ENCODE measurements at regions not wholly inside any gene's neighbourhood (a gene's known extent, or its start where the extent isn't known, plus 50 kb on each side); places are given as distances from the start of the nearest gene placed in this dataset.
A peak's percentile ranks its signal among the peaks of the same experiment; 100 is the strongest.

GRCh38 chr7:112854169-112854568 is 64.0 kb upstream of the TMEM168 start (continued):
- TF ChIP-seq, protein P1, sequence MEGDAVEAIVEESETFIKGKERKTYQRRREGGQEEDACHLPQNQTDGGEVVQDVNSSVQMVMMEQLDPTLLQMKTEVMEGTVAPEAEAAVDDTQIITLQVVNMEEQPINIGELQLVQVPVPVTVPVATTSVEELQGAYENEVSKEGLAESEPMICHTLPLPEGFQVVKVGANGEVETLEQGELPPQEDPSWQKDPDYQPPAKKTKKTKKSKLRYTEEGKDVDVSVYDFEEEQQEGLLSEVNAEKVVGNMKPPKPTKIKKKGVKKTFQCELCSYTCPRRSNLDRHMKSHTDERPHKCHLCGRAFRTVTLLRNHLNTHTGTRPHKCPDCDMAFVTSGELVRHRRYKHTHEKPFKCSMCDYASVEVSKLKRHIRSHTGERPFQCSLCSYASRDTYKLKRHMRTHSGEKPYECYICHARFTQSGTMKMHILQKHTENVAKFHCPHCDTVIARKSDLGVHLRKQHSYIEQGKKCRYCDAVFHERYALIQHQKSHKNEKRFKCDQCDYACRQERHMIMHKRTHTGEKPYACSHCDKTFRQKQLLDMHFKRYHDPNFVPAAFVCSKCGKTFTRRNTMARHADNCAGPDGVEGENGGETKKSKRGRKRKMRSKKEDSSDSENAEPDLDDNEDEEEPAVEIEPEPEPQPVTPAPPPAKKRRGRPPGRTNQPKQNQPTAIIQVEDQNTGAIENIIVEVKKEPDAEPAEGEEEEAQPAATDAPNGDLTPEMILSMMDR (conservative IDR thresholded peaks at IDR 0.05; ENCODE audit: low read depth in 2 of 2) = no peak

DNA sequence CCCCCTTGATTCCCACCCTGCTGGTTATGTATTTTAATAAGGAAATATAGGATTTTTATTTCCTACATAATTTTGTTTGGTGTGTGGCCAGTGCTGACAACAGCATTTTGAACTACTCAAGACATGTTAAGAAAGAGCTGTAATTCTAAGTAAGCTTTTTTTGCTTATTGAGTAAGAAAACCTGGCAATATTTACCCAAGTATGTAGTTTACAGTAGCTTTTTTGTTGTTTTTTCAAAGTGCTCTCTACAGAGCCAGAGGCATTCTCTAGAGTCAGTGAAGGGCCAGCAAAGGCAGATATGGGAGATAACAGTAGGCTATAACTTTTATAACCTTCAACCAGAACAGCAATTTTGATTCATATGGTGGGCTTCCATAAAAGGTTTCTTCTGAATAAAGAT is 63.2 kb upstream of the TMEM168 start:
- H4K20me1 ChIP-seq (replicated peaks; ENCODE audit: insufficient read depth) = peaks cover 7% of the 10 kb centered on the region; the same call in 1 of the 2 replicates
- H3K4me3 ChIP-seq = no peak overlapping the region
- H3K27ac ChIP-seq (ENCODE audit: low read depth) = no peak overlapping the region
- H3K27ac Mint-ChIP-seq = no peak overlapping the region
- no peaks in the 10 kb centered on the region for H3K36me3 ChIP-seq (ENCODE audit: insufficient read depth)
- DNase-seq (ENCODE audit: low spot score) = no peak
- peaks cover 16% of the 10 kb centered on the region; the same call in 1 of the 2 replicates for H3K79me2 ChIP-seq (replicated peaks; ENCODE audit: insufficient read depth)
- H3K27me3 Mint-ChIP-seq (ENCODE audit: insufficient read depth, low read depth, poor library complexity) = peaks cover 2% of the 10 kb centered on the region
- no peaks in the 10 kb centered on the region for H3K4me1 ChIP-seq (ENCODE audit: insufficient read depth)
- no peaks in the 10 kb centered on the region for H3K27me3 ChIP-seq (ENCODE audit: insufficient read depth)
- no peak overlapping the region for H2AFZ ChIP-seq
- no peaks in the 10 kb centered on the region for H3K9me3 Mint-ChIP-seq
- no peak for ATAC-seq
- peaks cover 6% of the 10 kb centered on the region; the same call in 2 of the 3 replicates for H3K4me1 Mint-ChIP-seq
- H3F3A ChIP-seq (replicated peaks; ENCODE audit: low read depth) = no peaks in the 10 kb centered on the region
- H3K4me3 Mint-ChIP-seq = no peak overlapping the region
- H3K36me3 Mint-ChIP-seq (ENCODE audit: low read depth) = no peaks in the 10 kb centered on the region; the same call in 2 of the 3 replicates
- TF ChIP-seq ZNF114 (CRISPR knock-in tag; IDR thresholded peaks at IDR 0.05) = no peak
- no peak for TF ChIP-seq NANOG (IDR thresholded peaks at IDR 0.05; ENCODE audit: borderline replicate concordance)
- TF ChIP-seq EZH2phosphoT487 (IDR thresholded peaks at IDR 0.05; ENCODE audit: unreplicated experiment) = no peak
- H3K4me2 ChIP-seq = no peak overlapping the region
- H3K9me2 ChIP-seq (ENCODE audit: insufficient read depth) = no peaks in the 10 kb centered on the region

DNA sequence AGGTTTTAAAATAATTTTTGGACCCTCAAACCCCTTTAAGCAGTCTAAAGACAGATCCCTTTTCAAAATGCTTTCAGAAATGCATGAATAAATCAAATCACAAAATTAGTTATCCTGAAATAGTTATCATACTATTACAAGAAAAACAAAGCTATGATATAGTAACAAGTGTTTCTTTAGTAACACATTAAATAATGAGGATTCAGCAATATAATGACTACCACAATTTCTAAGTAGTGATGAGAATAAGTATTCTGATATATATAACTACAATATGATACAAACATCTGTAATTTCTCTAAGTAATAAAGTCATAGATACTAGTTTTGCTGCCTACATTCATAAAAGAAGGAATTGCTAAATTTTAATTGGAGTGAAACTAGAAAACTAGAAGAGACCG is 53.0 kb upstream of the TMEM168 start:
- H3K27ac Mint-ChIP-seq = peak overlapping the region; percentile 91
- Histone ChIP-seq H3K36me3 (ENCODE audit: insufficient read depth) (no peaks in the 10 kb centered on the region), H3K27me3 (ENCODE audit: insufficient read depth) (no peaks in the 10 kb centered on the region), H3K9me2 (ENCODE audit: insufficient read depth) (no peaks in the 10 kb centered on the region), H2AFZ (no peak overlapping the region), H3K79me2 (replicated peaks; ENCODE audit: insufficient read depth) (peaks cover 26% of the 10 kb centered on the region; the same call in 1 of the 2 replicates), H3K27ac (ENCODE audit: low read depth) (no peak overlapping the region), H3F3A (replicated peaks; ENCODE audit: low read depth) (no peaks in the 10 kb centered on the region), H3K4me3 (no peak overlapping the region), H4K20me1 (replicated peaks; ENCODE audit: insufficient read depth) (no peaks in the 10 kb centered on the region), H3K4me2 (0 out of 2 replicates have a peak overlapping the region, but pooled peaks have one; percentile 40), H3K4me1 (ENCODE audit: insufficient read depth) (peaks cover 6% of the 10 kb centered on the region)
- no peaks in the 10 kb centered on the region for H3K27me3 Mint-ChIP-seq (ENCODE audit: insufficient read depth, low read depth, poor library complexity)
- H3K4me1 Mint-ChIP-seq = peaks cover 14% of the 10 kb centered on the region
- H3K4me3 Mint-ChIP-seq = no peak overlapping the region
- H3K9me3 Mint-ChIP-seq = no peaks in the 10 kb centered on the region
- H3K36me3 Mint-ChIP-seq (ENCODE audit: low read depth) = no peaks in the 10 kb centered on the region; the same call in 2 of the 3 replicates
- ATAC-seq (no peak), DNase-seq (ENCODE audit: low spot score) (no peak)
- TF ChIP-seq JUNB (IDR thresholded peaks at IDR 0.05; ENCODE audit: unreplicated experiment) (no peak), ZNF114 (CRISPR knock-in tag; IDR thresholded peaks at IDR 0.05) (no peak), REST (IDR thresholded peaks at IDR 0.05; ENCODE audit: unreplicated experiment) (no peak), EZH2 (IDR thresholded peaks at IDR 0.05; ENCODE audit: low read depth, unreplicated experiment) (no peak)
- TF ChIP-seq, protein P2, sequence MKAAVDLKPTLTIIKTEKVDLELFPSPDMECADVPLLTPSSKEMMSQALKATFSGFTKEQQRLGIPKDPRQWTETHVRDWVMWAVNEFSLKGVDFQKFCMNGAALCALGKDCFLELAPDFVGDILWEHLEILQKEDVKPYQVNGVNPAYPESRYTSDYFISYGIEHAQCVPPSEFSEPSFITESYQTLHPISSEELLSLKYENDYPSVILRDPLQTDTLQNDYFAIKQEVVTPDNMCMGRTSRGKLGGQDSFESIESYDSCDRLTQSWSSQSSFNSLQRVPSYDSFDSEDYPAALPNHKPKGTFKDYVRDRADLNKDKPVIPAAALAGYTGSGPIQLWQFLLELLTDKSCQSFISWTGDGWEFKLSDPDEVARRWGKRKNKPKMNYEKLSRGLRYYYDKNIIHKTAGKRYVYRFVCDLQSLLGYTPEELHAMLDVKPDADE (IDR thresholded peaks at IDR 0.05) = no peak

Data from GM23338 (cell line).